Peyer's patch (tissue), 4 donors: ENCODE measurements at regions not wholly inside any gene's neighbourhood (a gene's known extent, or its start where the extent isn't known, plus 50 kb on each side); places are given as distances from the start of the nearest gene placed in this dataset.

Experiments
- DNase-seq, 3 donors: peaks; one replicate each; pipeline ENCODE4 v3.0.0-alpha.2; 2017 to 2019
- H3K27ac ChIP-seq, 4 donors: fragments of 200-600 bp; sonication (generic); one replicate each; pipeline ENCODE4 v1.5.1; 2016 to 2019
- H3K27me3 ChIP-seq, 2 donors: fragments of 200-600 bp; sonication (generic); one replicate each; pipeline ENCODE4 v1.5.1; 2019
- H3K36me3 ChIP-seq, 3 donors: fragments of 200-600 bp; sonication (generic); one replicate each; pipeline ENCODE4 v1.5.1; 2016 to 2019
- H3K4me1 ChIP-seq, 4 donors: fragments of 200-600 bp; sonication (generic); one replicate each; pipeline ENCODE4 v1.5.1; 2016 to 2019
- H3K4me3 ChIP-seq, 4 donors: fragments of 200-600 bp; sonication (generic); 1 replicate in 3 of 4; 2 replicates in 1 of 4; pipeline ENCODE4 v1.5.1; 2016 to 2019; ENCODE audit warnings: mild to moderate bottlenecking in 1 of 4
- H3K9me3 ChIP-seq, 4 donors: fragments of 200-600 bp; sonication (generic); one replicate each; pipeline ENCODE4 v1.5.1; 2016 to 2019; ENCODE audit warnings: mild to moderate bottlenecking in 1 of 4
- POLR2A ChIP-seq, 2 donors: fragments of 450-650 bp; IDR thresholded peaks; one replicate each; pipeline ENCODE4 v1.5.1; 2017; ENCODE audit warnings: antibody characterized with exemption in 2 of 2, mild to moderate bottlenecking in 2 of 2, moderate library complexity in 2 of 2
- TF ChIP-seq, protein P1 (sequence below), 6 experiments: fragments of 450-650 bp in 4 of 6; fragments of 200-600 bp in 2 of 6; sonication (generic) in 1 of 6; IDR thresholded peaks; one replicate each; pipeline ENCODE4 v1.5.1; 2017 to 2019; ENCODE audit warnings: antibody characterized with exemption in 6 of 6, mild to moderate bottlenecking in 3 of 6, moderate library complexity in 1 of 6

GRCh38 chr7:52959336-52959735 is 76.1 kb upstream of the POM121L12 start:
- Histone ChIP-seq H3K9me3 (no peaks in the 10 kb centered on the region), H3K27me3 (no peaks in the 10 kb centered on the region), H3K36me3 (no peaks in the 10 kb centered on the region), H3K27ac (no peak overlapping the region), H3K4me3 (no peak overlapping the region), H3K4me1 (no peaks in the 10 kb centered on the region)
- TF ChIP-seq, protein P1, sequence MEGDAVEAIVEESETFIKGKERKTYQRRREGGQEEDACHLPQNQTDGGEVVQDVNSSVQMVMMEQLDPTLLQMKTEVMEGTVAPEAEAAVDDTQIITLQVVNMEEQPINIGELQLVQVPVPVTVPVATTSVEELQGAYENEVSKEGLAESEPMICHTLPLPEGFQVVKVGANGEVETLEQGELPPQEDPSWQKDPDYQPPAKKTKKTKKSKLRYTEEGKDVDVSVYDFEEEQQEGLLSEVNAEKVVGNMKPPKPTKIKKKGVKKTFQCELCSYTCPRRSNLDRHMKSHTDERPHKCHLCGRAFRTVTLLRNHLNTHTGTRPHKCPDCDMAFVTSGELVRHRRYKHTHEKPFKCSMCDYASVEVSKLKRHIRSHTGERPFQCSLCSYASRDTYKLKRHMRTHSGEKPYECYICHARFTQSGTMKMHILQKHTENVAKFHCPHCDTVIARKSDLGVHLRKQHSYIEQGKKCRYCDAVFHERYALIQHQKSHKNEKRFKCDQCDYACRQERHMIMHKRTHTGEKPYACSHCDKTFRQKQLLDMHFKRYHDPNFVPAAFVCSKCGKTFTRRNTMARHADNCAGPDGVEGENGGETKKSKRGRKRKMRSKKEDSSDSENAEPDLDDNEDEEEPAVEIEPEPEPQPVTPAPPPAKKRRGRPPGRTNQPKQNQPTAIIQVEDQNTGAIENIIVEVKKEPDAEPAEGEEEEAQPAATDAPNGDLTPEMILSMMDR (IDR thresholded peaks at IDR 0.05), result no peak
- no peak for TF ChIP-seq POLR2A (IDR thresholded peaks at IDR 0.05)
- DNase-seq, result no peak

DNA sequence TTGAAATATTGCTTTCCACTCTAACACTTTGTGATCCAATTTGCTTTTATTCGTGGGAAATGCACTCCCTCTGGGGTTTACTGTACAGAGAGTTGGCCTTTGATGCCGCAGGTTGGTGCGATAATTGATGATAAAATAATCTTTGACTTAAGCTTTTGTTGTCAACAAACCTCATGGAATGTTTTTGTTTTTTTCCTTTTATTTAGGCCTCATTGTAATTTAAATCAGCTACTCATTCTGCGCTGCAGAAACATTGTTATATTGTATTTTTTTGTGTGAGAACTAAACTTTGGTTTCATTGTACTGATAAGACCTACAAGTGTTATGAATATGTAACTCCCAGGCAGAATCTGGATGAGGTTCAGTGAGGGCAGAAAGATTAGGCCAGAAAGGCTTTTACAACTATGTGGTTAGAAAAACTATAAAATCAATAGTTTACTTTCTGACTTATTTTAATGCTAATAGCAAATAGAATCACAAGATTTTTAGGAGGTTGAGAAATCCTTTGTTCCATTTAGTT is 76.8 kb upstream of the POM121L12 start:
- no peaks in the 10 kb centered on the region for H3K9me3 ChIP-seq
- no peaks in the 10 kb centered on the region for H3K27me3 ChIP-seq
- no peaks in the 10 kb centered on the region for H3K4me1 ChIP-seq
- H3K4me3 ChIP-seq, result no peak overlapping the region
- no peak for TF ChIP-seq POLR2A (IDR thresholded peaks at IDR 0.05)
- TF ChIP-seq, protein P1 (IDR thresholded peaks at IDR 0.05), result no peak
- no peaks in the 10 kb centered on the region for H3K36me3 ChIP-seq
- no peak for DNase-seq
- H3K27ac ChIP-seq, result no peak overlapping the region

GRCh38 chr7:52956379-52956915 is 79.0 kb upstream of the POM121L12 start:
- Histone ChIP-seq H3K27ac (no peak overlapping the region), H3K36me3 (no peaks in the 10 kb centered on the region), H3K27me3 (no peaks in the 10 kb centered on the region), H3K9me3 (no peaks in the 10 kb centered on the region), H3K4me3 (no peak overlapping the region), H3K4me1 (no peaks in the 10 kb centered on the region)
- no peak for TF ChIP-seq POLR2A (IDR thresholded peaks at IDR 0.05)
- TF ChIP-seq, protein P1 (IDR thresholded peaks at IDR 0.05), result no peak
- DNase-seq, result no peak

- H3K36me3 ChIP-seq, result no peaks in the 10 kb centered on the region
- H3K9me3 ChIP-seq, result no peaks in the 10 kb centered on the region
- H3K27ac ChIP-seq, result no peak overlapping the region
- DNase-seq, result no peak
- no peaks in the 10 kb centered on the region for H3K4me1 ChIP-seq
- no peak for TF ChIP-seq POLR2A (IDR thresholded peaks at IDR 0.05)
- TF ChIP-seq, protein P1 (IDR thresholded peaks at IDR 0.05), result no peak
- H3K4me3 ChIP-seq, result no peak overlapping the region
- no peaks in the 10 kb centered on the region for H3K27me3 ChIP-seq
These were observed 79.9 kb upstream of the POM121L12 start for GRCh38 chr7:52955522-52955921.

GRCh38 chr7:52944921-52945320 is 90.5 kb upstream of the POM121L12 start:
- H3K27me3 ChIP-seq, result no peaks in the 10 kb centered on the region
- no peaks in the 10 kb centered on the region for H3K36me3 ChIP-seq
- no peak for TF ChIP-seq POLR2A (IDR thresholded peaks at IDR 0.05)
- TF ChIP-seq, protein P1 (IDR thresholded peaks at IDR 0.05), result no peak

GRCh38 chr7:52940481-52940880 is 95.0 kb upstream of the POM121L12 start:
- Histone ChIP-seq H3K9me3 (no peaks in the 10 kb centered on the region), H3K4me1 (no peaks in the 10 kb centered on the region), H3K27ac (no peak overlapping the region), H3K36me3 (no peaks in the 10 kb centered on the region), H3K4me3 (no peak overlapping the region), H3K27me3 (no peaks in the 10 kb centered on the region)
- DNase-seq, result no peak
- no peak for TF ChIP-seq POLR2A (IDR thresholded peaks at IDR 0.05)
- TF ChIP-seq, protein P1 (IDR thresholded peaks at IDR 0.05), result no peak

More at GRCh38 chr7:52944921-52945320, 90.5 kb upstream of the POM121L12 start:
- H3K4me1 ChIP-seq, result no peaks in the 10 kb centered on the region
- DNase-seq, result no peak
- H3K27ac ChIP-seq, result no peak overlapping the region
- H3K4me3 ChIP-seq, result no peak overlapping the region
- no peaks in the 10 kb centered on the region for H3K9me3 ChIP-seq
